Mesendoderm (in vitro differentiated cells): ENCODE measurements at regions not wholly inside any gene's neighbourhood (a gene's known extent, or its start where the extent isn't known, plus 50 kb on each side); places are given as distances from the start of the nearest gene placed in this dataset.
A peak's percentile ranks its signal among the peaks of the same experiment; 100 is the strongest.

Experiments used
- DNase-seq: peaks from one replicate; pipeline ENCODE4 v3.0.0; 2013
- H2AK5ac ChIP-seq: 2 replicates; pipeline ENCODE4 v1.6.1; 2013; ENCODE audit warnings: low read length, inconsistent platforms
- H2BK120ac ChIP-seq: 2 replicates; pipeline ENCODE4 v1.6.1; 2013; ENCODE audit warnings: low read depth, mild to moderate bottlenecking, low read length, moderate library complexity, mixed read lengths
- H2BK15ac ChIP-seq: replicated peaks from 2 replicates; pipeline ENCODE4 v1.6.1; 2013; ENCODE audit warnings: low read depth, mild to moderate bottlenecking, moderate library complexity
- H2BK5ac ChIP-seq: 2 replicates; pipeline ENCODE4 v1.6.1; 2013; ENCODE audit warnings: low read length, inconsistent platforms
- H3K18ac ChIP-seq: 2 replicates; pipeline ENCODE4 v1.6.1; 2013; ENCODE audit warnings: mild to moderate bottlenecking, low read length, mixed read lengths
- H3K23ac ChIP-seq: one replicate; pipeline ENCODE4 v1.6.1; 2013; ENCODE audit warnings: low read length
- H3K27ac ChIP-seq: 2 replicates; pipeline ENCODE4 v1.5.1; 2013; ENCODE audit warnings: low read depth, mild to moderate bottlenecking, inconsistent platforms, low read length, moderate library complexity
- H3K27me3 ChIP-seq: 2 replicates; pipeline ENCODE4 v1.6.1; 2013; ENCODE audit warnings: low read length, control low read depth, mild to moderate bottlenecking, inconsistent platforms; ENCODE audit not compliant: insufficient read depth, poor library complexity
- H3K36me3 ChIP-seq: 2 replicates; pipeline ENCODE4 v1.6.1; 2013; ENCODE audit warnings: low read length, inconsistent platforms; ENCODE audit not compliant: control insufficient read depth, insufficient read depth
- H3K4ac ChIP-seq: one replicate; pipeline ENCODE4 v1.6.1; 2013; ENCODE audit warnings: low read depth, mild to moderate bottlenecking, low read length, moderate library complexity
- H3K4me1 ChIP-seq: 2 replicates; pipeline ENCODE4 v1.6.1; 2013; ENCODE audit warnings: low read depth, low read length, inconsistent platforms; ENCODE audit not compliant: control insufficient read depth
- H3K4me2 ChIP-seq: 2 replicates; pipeline ENCODE4 v1.6.1; 2013; ENCODE audit warnings: low read length
- H3K4me3 ChIP-seq: 2 replicates; pipeline ENCODE4 v1.5.1; 2013; ENCODE audit warnings: mild to moderate bottlenecking, low read length
- H3K56ac ChIP-seq: one replicate; pipeline ENCODE4 v1.6.1; 2013; ENCODE audit warnings: low read length
- H3K79me1 ChIP-seq: 2 replicates; pipeline ENCODE4 v1.6.1; 2013; ENCODE audit warnings: low read length, inconsistent platforms
- H3K79me2 ChIP-seq: 2 replicates; pipeline ENCODE4 v1.6.1; 2013; ENCODE audit warnings: mild to moderate bottlenecking, low read length; ENCODE audit not compliant: control insufficient read depth, insufficient read depth
- H3K9ac ChIP-seq: 2 replicates; pipeline ENCODE4 v1.6.1; 2013; ENCODE audit warnings: low read length, inconsistent platforms
- H4K5ac ChIP-seq: one replicate; pipeline ENCODE4 v1.6.1; 2013; ENCODE audit warnings: low read length
- H4K8ac ChIP-seq: one replicate; pipeline ENCODE4 v1.6.1; 2013; ENCODE audit warnings: low read depth, mild to moderate bottlenecking, control low read depth, low read length, moderate library complexity
- WGBS: extraction: QIAGEN DNeasy Blood & Tissue Kit; methylation state at CpG from one replicate; pipeline ENCODE4 v1.1.7; 2013; ENCODE audit warnings: low lambda C conversion rate, missing lambda C conversion rate; ENCODE audit not compliant: insufficient coverage; ENCODE audit errors: extremely low coverage; 5-methylcytosine and 5-hydroxymethylcytosine counted together

GRCh38 chr4:121484633-121485032 lies 103.8 kb upstream of the QRFPR start:
- DNase-seq = peak; percentile 77
- no peak overlapping the region for H3K18ac ChIP-seq
- no peaks in the 10 kb centered on the region for H3K4me1 ChIP-seq
- no peak overlapping the region for H2BK120ac ChIP-seq
- H3K79me1 ChIP-seq = no peaks in the 10 kb centered on the region
- no peak overlapping the region for H3K56ac ChIP-seq
- WGBS = no CpG with 5 or more reads among the region's 1 CpG
- H3K27ac ChIP-seq = no peak overlapping the region
- H3K9ac ChIP-seq = no peak overlapping the region
- H3K4ac ChIP-seq = no peak overlapping the region
- no peak overlapping the region for H2AK5ac ChIP-seq
- H3K79me2 ChIP-seq = no peaks in the 10 kb centered on the region
- H3K23ac ChIP-seq = no peak overlapping the region
- H3K4me2 ChIP-seq = no peak overlapping the region
- no peak overlapping the region for H4K5ac ChIP-seq
- no peaks in the 10 kb centered on the region for H3K36me3 ChIP-seq
- H2BK5ac ChIP-seq = no peak overlapping the region
- H3K4me3 ChIP-seq = no peak overlapping the region
- H4K8ac ChIP-seq = no peak overlapping the region
- H3K27me3 ChIP-seq = no peaks in the 10 kb centered on the region
- H2BK15ac ChIP-seq = no peak overlapping the region

DNA sequence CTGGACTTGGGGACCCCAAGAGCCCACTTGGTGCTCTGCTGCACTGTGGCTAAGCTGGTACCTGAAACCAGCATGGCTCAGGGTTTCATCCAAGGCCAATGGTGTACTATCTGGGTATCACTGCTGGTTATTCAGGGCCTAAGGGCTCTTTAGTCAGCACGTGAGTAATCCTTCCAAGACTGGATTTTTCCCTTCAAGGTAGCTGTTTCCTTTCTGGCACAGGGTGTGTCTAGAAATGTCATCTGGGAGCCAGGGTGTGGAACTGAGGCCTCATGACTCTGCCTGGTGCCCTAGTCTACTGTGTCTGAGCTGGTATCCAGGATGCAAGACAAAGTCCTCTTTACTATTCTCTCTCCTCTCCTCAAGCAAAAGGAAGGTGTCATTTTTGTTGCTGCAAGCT lies 99.0 kb upstream of the QRFPR start:
- no peaks in the 10 kb centered on the region for H3K4me1 ChIP-seq
- H3K9ac ChIP-seq = no peak overlapping the region
- no peak overlapping the region for H2AK5ac ChIP-seq
- H3K4me2 ChIP-seq = no peak overlapping the region
- no peak overlapping the region for H2BK15ac ChIP-seq
- H3K27me3 ChIP-seq = no peaks in the 10 kb centered on the region
- H3K4ac ChIP-seq = no peak overlapping the region
- no peaks in the 10 kb centered on the region for H3K79me1 ChIP-seq
- no peak for DNase-seq
- no peak overlapping the region for H3K27ac ChIP-seq
- H3K23ac ChIP-seq = no peak overlapping the region
- H3K56ac ChIP-seq = no peak overlapping the region
- H4K8ac ChIP-seq = no peak overlapping the region
- whole genome bisulfite sequencing = no CpG with 5 or more reads among the region's 1 CpG
- H4K5ac ChIP-seq = no peak overlapping the region
- H3K79me2 ChIP-seq = no peaks in the 10 kb centered on the region
- no peak overlapping the region for H2BK120ac ChIP-seq
- no peak overlapping the region for H2BK5ac ChIP-seq
- no peaks in the 10 kb centered on the region for H3K36me3 ChIP-seq
- H3K18ac ChIP-seq = no peak overlapping the region
- H3K4me3 ChIP-seq = no peak overlapping the region

DNA sequence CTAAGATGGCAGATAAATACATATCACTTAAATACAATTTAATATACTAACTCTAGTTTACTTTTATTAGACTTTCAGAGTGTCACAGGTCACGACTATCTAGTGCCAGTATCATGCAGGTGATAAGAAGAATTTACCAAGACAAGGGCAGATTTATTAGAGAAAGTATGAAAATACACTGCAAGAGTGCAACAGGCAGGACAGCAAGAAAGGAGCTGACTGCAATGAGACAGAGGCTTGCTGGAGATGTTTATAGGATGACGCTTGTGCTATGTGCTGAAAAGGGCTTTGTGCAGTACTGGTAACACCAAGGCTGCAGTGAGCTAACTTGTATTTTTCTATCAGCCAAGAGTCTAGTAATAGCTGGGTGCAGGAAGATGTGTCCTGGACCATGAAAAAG lies 96.7 kb upstream of the QRFPR start:
- Histone ChIP-seq H3K27me3 (no peaks in the 10 kb centered on the region), H3K27ac (no peak overlapping the region), H3K79me2 (no peaks in the 10 kb centered on the region), H3K56ac (no peak overlapping the region), H3K18ac (no peak overlapping the region), H3K23ac (no peak overlapping the region), H2BK15ac (no peak overlapping the region), H3K79me1 (no peaks in the 10 kb centered on the region), H3K4me1 (no peaks in the 10 kb centered on the region), H3K9ac (no peak overlapping the region), H3K4me3 (no peak overlapping the region), H2BK5ac (no peak overlapping the region), H3K36me3 (no peaks in the 10 kb centered on the region), H4K5ac (no peak overlapping the region), H4K8ac (no peak overlapping the region), H3K4ac (no peak overlapping the region), H2AK5ac (no peak overlapping the region), H3K4me2 (no peak overlapping the region), H2BK120ac (no peak overlapping the region)
- no CpG with 5 or more reads among the region's 2 CpGs for WGBS
- no peak for DNase-seq

- DNase-seq = no peak
- Histone ChIP-seq H2BK120ac (no peak overlapping the region), H3K27ac (no peak overlapping the region), H3K4me2 (no peak overlapping the region), H2AK5ac (no peak overlapping the region), H4K5ac (no peak overlapping the region), H4K8ac (no peak overlapping the region), H2BK5ac (no peak overlapping the region), H3K56ac (no peak overlapping the region), H3K4me3 (no peak overlapping the region), H3K23ac (no peak overlapping the region), H3K79me2 (no peaks in the 10 kb centered on the region), H2BK15ac (no peak overlapping the region), H3K18ac (no peak overlapping the region), H3K4me1 (no peaks in the 10 kb centered on the region), H3K27me3 (no peaks in the 10 kb centered on the region), H3K4ac (no peak overlapping the region), H3K36me3 (no peaks in the 10 kb centered on the region), H3K9ac (no peak overlapping the region), H3K79me1 (no peaks in the 10 kb centered on the region)
- WGBS = no CpG with 5 or more reads among the region's 1 CpG
These were observed 96.3 kb upstream of the QRFPR start for GRCh38 chr4:121477079-121477478.

DNA sequence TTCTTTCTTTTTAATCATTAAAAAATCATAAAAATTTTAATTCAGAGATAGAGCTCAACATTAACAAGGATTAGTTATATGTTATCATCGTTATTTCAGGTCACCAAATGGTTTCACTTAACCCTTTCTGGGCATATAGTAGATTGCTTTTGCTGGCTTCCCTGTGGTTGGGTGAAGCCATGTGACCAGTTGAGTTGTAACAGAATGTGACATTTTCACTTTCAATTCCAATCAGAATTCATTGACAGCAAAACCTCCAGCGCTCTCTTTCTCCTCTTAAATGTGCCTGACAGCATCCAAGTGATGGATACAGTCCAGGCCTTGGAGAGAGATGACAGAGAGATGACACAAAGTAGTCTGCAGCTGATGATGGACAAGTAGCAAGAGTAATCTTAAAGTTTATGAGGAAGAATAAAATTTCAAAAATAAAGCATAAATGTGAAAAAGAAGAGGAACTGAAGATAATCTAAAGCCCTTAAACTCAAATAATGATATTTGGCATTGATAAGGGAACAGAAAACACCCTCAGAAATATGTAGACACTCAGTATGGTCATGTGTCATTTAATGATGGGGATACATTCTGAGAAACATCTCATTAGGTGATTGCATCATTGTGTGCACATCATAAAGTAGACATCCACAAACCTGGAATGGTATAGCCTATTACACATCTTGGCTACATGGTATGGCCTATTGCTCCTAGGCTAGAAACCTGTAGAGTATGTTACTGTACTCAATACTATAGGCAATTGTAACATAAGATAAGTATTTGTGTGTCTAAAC lies 92.3 kb upstream of the QRFPR start:
- no peak for DNase-seq
- no peak overlapping the region for H3K9ac ChIP-seq
- no peak overlapping the region for H3K18ac ChIP-seq
- H3K27me3 ChIP-seq = no peaks in the 10 kb centered on the region
- WGBS = no CpG with 5 or more reads among the region's 2 CpGs
- H4K8ac ChIP-seq = no peak overlapping the region
- no peak overlapping the region for H2BK15ac ChIP-seq
- no peak overlapping the region for H4K5ac ChIP-seq
- H3K56ac ChIP-seq = no peak overlapping the region
- H3K79me1 ChIP-seq = no peaks in the 10 kb centered on the region
- no peak overlapping the region for H2BK5ac ChIP-seq
- H3K4ac ChIP-seq = no peak overlapping the region
- H3K27ac ChIP-seq = no peak overlapping the region
- no peaks in the 10 kb centered on the region for H3K36me3 ChIP-seq
- H3K79me2 ChIP-seq = no peaks in the 10 kb centered on the region
- no peak overlapping the region for H3K4me3 ChIP-seq
- H2BK120ac ChIP-seq = no peak overlapping the region
- no peak overlapping the region for H3K23ac ChIP-seq
- H2AK5ac ChIP-seq = no peak overlapping the region
- H3K4me1 ChIP-seq = no peaks in the 10 kb centered on the region
- no peak overlapping the region for H3K4me2 ChIP-seq

GRCh38 chr4:121464854-121465253 lies 84.0 kb upstream of the QRFPR start:
- H3K9ac ChIP-seq = no peak overlapping the region
- no peak for DNase-seq
- no peak overlapping the region for H3K4me2 ChIP-seq
- H3K4me1 ChIP-seq = no peaks in the 10 kb centered on the region
- H3K79me2 ChIP-seq = no peaks in the 10 kb centered on the region
- H3K56ac ChIP-seq = no peak overlapping the region
- no peak overlapping the region for H4K5ac ChIP-seq
- no peaks in the 10 kb centered on the region for H3K27me3 ChIP-seq
- no peak overlapping the region for H2BK120ac ChIP-seq
- H2BK15ac ChIP-seq = no peak overlapping the region
- H3K27ac ChIP-seq = no peak overlapping the region
- H2BK5ac ChIP-seq = no peak overlapping the region
- no peak overlapping the region for H3K4me3 ChIP-seq
- no peaks in the 10 kb centered on the region for H3K79me1 ChIP-seq
- no peak overlapping the region for H3K23ac ChIP-seq
- no CpG with 5 or more reads among the region's 2 CpGs for WGBS
- no peak overlapping the region for H3K18ac ChIP-seq
- no peaks in the 10 kb centered on the region for H3K36me3 ChIP-seq
- no peak overlapping the region for H3K4ac ChIP-seq
- H4K8ac ChIP-seq = no peak overlapping the region
- no peak overlapping the region for H2AK5ac ChIP-seq
